Trophoblast cell (in vitro differentiated cells and primary cell): ENCODE measurements at regions not wholly inside any gene's neighbourhood (a gene's known extent, or its start where the extent isn't known, plus 50 kb on each side); places are given as distances from the start of the nearest gene placed in this dataset.

Source experiments
- DNase-seq, 2 donors: peaks; one replicate each; pipeline ENCODE4 v3.0.0-alpha.2; 2016
- H2AFZ ChIP-seq: 2 replicates; pipeline ENCODE4 v1.6.1; 2013; ENCODE audit warnings: low read length, moderate library complexity, mild to moderate bottlenecking; ENCODE audit not compliant: insufficient read depth, poor library complexity
- H2AK5ac ChIP-seq: 2 replicates; pipeline ENCODE4 v1.6.1; 2013; ENCODE audit warnings: mild to moderate bottlenecking, low read length
- H2BK120ac ChIP-seq: 2 replicates; pipeline ENCODE4 v1.6.1; 2013; ENCODE audit warnings: low read length, mild to moderate bottlenecking, moderate library complexity; ENCODE audit not compliant: insufficient read depth, poor library complexity
- H2BK12ac ChIP-seq: 2 replicates; pipeline ENCODE4 v1.6.1; 2013; ENCODE audit warnings: mild to moderate bottlenecking, low read length, moderate library complexity
- H2BK5ac ChIP-seq: 2 replicates; pipeline ENCODE4 v1.6.1; 2013; ENCODE audit warnings: low read length, low read depth, moderate library complexity, mild to moderate bottlenecking; ENCODE audit not compliant: poor library complexity
- H3K14ac ChIP-seq: 2 replicates; pipeline ENCODE4 v1.6.1; 2013; ENCODE audit warnings: mild to moderate bottlenecking, low read length
- H3K18ac ChIP-seq: 2 replicates; pipeline ENCODE4 v1.6.1; 2013; ENCODE audit warnings: mild to moderate bottlenecking, low read length
- H3K23ac ChIP-seq: 2 replicates; pipeline ENCODE4 v1.6.1; 2013; ENCODE audit warnings: low read length
- H3K27ac ChIP-seq: 2 replicates; pipeline ENCODE4 v1.5.1; 2013; ENCODE audit warnings: low read depth, mild to moderate bottlenecking, inconsistent platforms, low read length, moderate library complexity
- H3K27me3 ChIP-seq: 2 replicates; pipeline ENCODE4 v1.6.1; 2013; ENCODE audit warnings: inconsistent platforms, mild to moderate bottlenecking, low read length, moderate library complexity; ENCODE audit not compliant: insufficient read depth
- H3K36me3 ChIP-seq, 2 experiments: 1 replicate in 1 of 2; 2 replicates in 1 of 2; pipeline ENCODE4 v1.6.1; 2013; ENCODE audit warnings: low read length in 2 of 2, mild to moderate bottlenecking in 2 of 2, moderate library complexity in 1 of 2; ENCODE audit not compliant: insufficient read depth in 2 of 2, control insufficient read depth in 1 of 2
- H3K4ac ChIP-seq: 2 replicates; pipeline ENCODE4 v1.6.1; 2013; ENCODE audit warnings: low read depth, mild to moderate bottlenecking, low read length, moderate library complexity
- H3K4me1 ChIP-seq, 2 experiments: 1 replicate in 1 of 2; 2 replicates in 1 of 2; pipeline ENCODE4 v1.6.1; 2013; ENCODE audit warnings: low read length in 2 of 2, mild to moderate bottlenecking in 2 of 2, moderate library complexity in 1 of 2; ENCODE audit not compliant: insufficient read depth in 2 of 2, control insufficient read depth in 1 of 2
- H3K4me2 ChIP-seq: 2 replicates; pipeline ENCODE4 v1.6.1; 2013; ENCODE audit warnings: inconsistent platforms, mild to moderate bottlenecking, low read length, moderate library complexity
- H3K4me3 ChIP-seq: 2 replicates; pipeline ENCODE4 v1.5.1; 2013; ENCODE audit warnings: mild to moderate bottlenecking, low read depth, low read length, inconsistent platforms
- H3K79me1 ChIP-seq: one replicate; pipeline ENCODE4 v1.6.1; 2013; ENCODE audit warnings: low read length
- H3K79me2 ChIP-seq: 2 replicates; pipeline ENCODE4 v1.6.1; 2013; ENCODE audit warnings: low read length, mild to moderate bottlenecking; ENCODE audit not compliant: control insufficient read depth, insufficient read depth, poor library complexity
- H3K9ac ChIP-seq: 2 replicates; pipeline ENCODE4 v1.6.1; 2013; ENCODE audit warnings: mild to moderate bottlenecking, low read length
- H3K9me3 ChIP-seq: 2 replicates; pipeline ENCODE4 v1.6.1; 2013; ENCODE audit warnings: low read depth, mild to moderate bottlenecking, control low read depth, inconsistent platforms, low read length; ENCODE audit not compliant: insufficient read depth
- H4K12ac ChIP-seq: 2 replicates; pipeline ENCODE4 v1.6.1; 2013; ENCODE audit warnings: low read depth, mild to moderate bottlenecking, low read length, moderate library complexity
- H4K8ac ChIP-seq: 2 replicates; pipeline ENCODE4 v1.6.1; 2013; ENCODE audit warnings: low read depth, mild to moderate bottlenecking, low read length, moderate library complexity
- H4K91ac ChIP-seq: one replicate; pipeline ENCODE4 v1.6.1; 2013; ENCODE audit warnings: low read depth, mild to moderate bottlenecking, low read length, moderate library complexity
- WGBS: extraction: QIAGEN DNeasy Blood & Tissue Kit; methylation state at CpG from one replicate; pipeline ENCODE4 v1.1.7; 2013; ENCODE audit warnings: missing lambda C conversion rate; ENCODE audit not compliant: insufficient read length, insufficient coverage; ENCODE audit errors: extremely low coverage; 5-methylcytosine and 5-hydroxymethylcytosine counted together

GRCh38 chr4:36394352-36394903 lies 113.0 kb downstream of the DTHD1 start:
- Histone ChIP-seq H2BK120ac (no peak overlapping the region), H3K79me1 (no peaks in the 10 kb centered on the region), H3K4me1 (no peaks in the 10 kb centered on the region), H3K4me3 (no peak overlapping the region), H3K14ac (no peak overlapping the region), H4K12ac (no peak overlapping the region), H3K36me3 (no peaks in the 10 kb centered on the region), H3K27me3 (no peaks in the 10 kb centered on the region), H4K91ac (no peak overlapping the region), H3K4ac (no peak overlapping the region), H3K27ac (no peak overlapping the region), H3K18ac (no peak overlapping the region), H2AFZ (no peak overlapping the region), H2AK5ac (no peak overlapping the region), H2BK5ac (no peak overlapping the region), H3K9me3 (no peaks in the 10 kb centered on the region), H3K4me2 (no peak overlapping the region), H3K79me2 (no peaks in the 10 kb centered on the region), H3K23ac (no peak overlapping the region), H3K9ac (no peak overlapping the region), H4K8ac (no peak overlapping the region), H2BK12ac (no peak overlapping the region)
- DNase-seq: no peak
- WGBS: no CpG with 5 or more reads among the region's 5 CpGs

- WGBS: no CpG with 5 or more reads among the region's 2 CpGs
- no peak overlapping the region for H3K27ac ChIP-seq
- H2BK12ac ChIP-seq: no peak overlapping the region
- H3K14ac ChIP-seq: no peak overlapping the region
- no peaks in the 10 kb centered on the region for H3K4me1 ChIP-seq
- no peak overlapping the region for H4K91ac ChIP-seq
- H3K9me3 ChIP-seq: no peaks in the 10 kb centered on the region
- no peak overlapping the region for H2BK5ac ChIP-seq
- no peak overlapping the region for H2BK120ac ChIP-seq
- H3K4me2 ChIP-seq: no peak overlapping the region
- no peak overlapping the region for H3K9ac ChIP-seq
- H3K79me2 ChIP-seq: no peaks in the 10 kb centered on the region
- DNase-seq: peak in 1 of 2 donors; percentile 39
- H3K4me3 ChIP-seq: no peak overlapping the region
- H3K4ac ChIP-seq: no peak overlapping the region
- H2AK5ac ChIP-seq: no peak overlapping the region
- no peaks in the 10 kb centered on the region for H3K79me1 ChIP-seq
- H3K27me3 ChIP-seq: no peaks in the 10 kb centered on the region
- no peak overlapping the region for H3K18ac ChIP-seq
- H3K23ac ChIP-seq: no peak overlapping the region
- H2AFZ ChIP-seq: no peak overlapping the region
- H4K8ac ChIP-seq: no peak overlapping the region
- no peaks in the 10 kb centered on the region for H3K36me3 ChIP-seq
- H4K12ac ChIP-seq: no peak overlapping the region
Observed at GRCh38 chr4:36399762-36400353, 118.4 kb downstream of the DTHD1 start.

DNA sequence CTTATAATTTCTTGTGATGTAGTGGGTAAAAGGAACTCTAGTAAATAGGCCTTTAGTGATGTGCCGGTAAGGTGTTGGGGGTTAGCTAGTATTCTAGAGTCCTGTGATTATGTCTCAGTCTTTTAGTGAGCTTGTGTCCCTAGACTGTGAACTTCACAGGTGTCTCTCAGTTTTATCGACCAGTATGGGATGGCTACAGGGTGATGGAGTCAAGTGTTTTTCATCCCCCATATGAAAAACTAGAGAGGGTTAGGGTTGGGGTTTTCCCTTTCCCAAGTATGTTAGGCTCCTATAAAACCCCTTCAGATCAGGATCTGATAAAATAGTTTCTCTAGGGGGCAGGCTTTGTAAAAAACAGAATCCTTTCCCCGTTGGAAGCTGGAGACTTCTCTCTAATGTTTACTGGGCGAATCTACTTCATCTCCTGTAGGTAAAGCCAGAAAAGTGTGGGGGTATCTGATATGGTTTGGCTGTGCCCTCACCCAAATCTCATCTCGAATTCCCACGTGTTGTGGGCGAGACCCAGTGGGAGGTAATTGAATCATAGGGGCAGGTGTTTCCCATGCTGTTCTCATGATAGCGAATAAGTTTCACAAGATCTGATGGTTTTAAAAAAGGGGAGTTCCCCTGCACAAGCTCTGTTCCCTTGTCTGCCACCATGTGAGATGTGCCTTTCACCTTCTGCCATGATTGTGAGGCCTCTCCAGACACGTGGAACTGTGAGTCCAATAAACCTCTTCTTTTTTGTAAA lies 120.8 kb downstream of the DTHD1 start:
- no peaks in the 10 kb centered on the region for H3K79me2 ChIP-seq
- WGBS: no CpG with 5 or more reads among the region's 9 CpGs
- H3K14ac ChIP-seq: no peak overlapping the region
- no peak overlapping the region for H2BK5ac ChIP-seq
- H4K12ac ChIP-seq: no peak overlapping the region
- no peak overlapping the region for H2AFZ ChIP-seq
- H3K9me3 ChIP-seq: no peaks in the 10 kb centered on the region
- H3K4me2 ChIP-seq: no peak overlapping the region
- no peak overlapping the region for H2AK5ac ChIP-seq
- H3K23ac ChIP-seq: no peak overlapping the region
- H4K8ac ChIP-seq: no peak overlapping the region
- H3K4ac ChIP-seq: no peak overlapping the region
- H3K36me3 ChIP-seq: no peaks in the 10 kb centered on the region
- H3K4me3 ChIP-seq: no peak overlapping the region
- no peaks in the 10 kb centered on the region for H3K4me1 ChIP-seq
- H3K27ac ChIP-seq: no peak overlapping the region
- H3K27me3 ChIP-seq: no peaks in the 10 kb centered on the region
- H2BK120ac ChIP-seq: no peak overlapping the region
- no peaks in the 10 kb centered on the region for H3K79me1 ChIP-seq
- no peak overlapping the region for H4K91ac ChIP-seq
- DNase-seq: no peak
- H3K18ac ChIP-seq: no peak overlapping the region
- H2BK12ac ChIP-seq: no peak overlapping the region
- H3K9ac ChIP-seq: no peak overlapping the region

DNA sequence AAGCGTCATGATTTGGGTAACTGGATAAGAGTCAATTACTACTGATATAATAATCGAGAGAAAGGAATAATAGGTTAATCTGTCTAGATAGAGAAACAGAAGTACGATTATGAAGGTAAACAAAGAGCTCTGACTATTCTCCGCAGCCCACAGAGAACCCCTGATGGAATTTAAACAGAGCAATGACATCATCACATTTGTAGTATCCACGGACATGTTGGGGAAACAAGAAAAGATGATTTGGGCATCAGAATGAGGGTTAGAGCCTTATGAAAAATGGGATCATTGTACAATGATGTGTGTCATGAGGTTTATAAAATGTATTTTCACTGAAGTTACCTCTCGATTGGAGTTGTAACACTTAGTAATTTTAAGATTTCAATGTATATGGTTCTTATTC lies 129.9 kb downstream of the DTHD1 start:
- no peak overlapping the region for H4K91ac ChIP-seq
- no peak overlapping the region for H2BK120ac ChIP-seq
- no peaks in the 10 kb centered on the region for H3K79me1 ChIP-seq
- H2AFZ ChIP-seq: no peak overlapping the region
- H3K23ac ChIP-seq: no peak overlapping the region
- no peak overlapping the region for H2BK5ac ChIP-seq
- H4K8ac ChIP-seq: no peak overlapping the region
- no peak overlapping the region for H3K4me2 ChIP-seq
- no peak overlapping the region for H3K14ac ChIP-seq
- no peak overlapping the region for H4K12ac ChIP-seq
- no peak overlapping the region for H3K4ac ChIP-seq
- H3K9ac ChIP-seq: no peak overlapping the region
- no peaks in the 10 kb centered on the region for H3K4me1 ChIP-seq
- no peaks in the 10 kb centered on the region for H3K27me3 ChIP-seq
- H2BK12ac ChIP-seq: no peak overlapping the region
- no peak for DNase-seq
- H3K4me3 ChIP-seq: no peak overlapping the region
- no peaks in the 10 kb centered on the region for H3K79me2 ChIP-seq
- no peak overlapping the region for H3K27ac ChIP-seq
- no peaks in the 10 kb centered on the region for H3K9me3 ChIP-seq
- no peak overlapping the region for H2AK5ac ChIP-seq
- no peak overlapping the region for H3K18ac ChIP-seq
- WGBS: no CpG with 5 or more reads among the region's 6 CpGs
- H3K36me3 ChIP-seq: no peaks in the 10 kb centered on the region
